ENCODE measurements at regions not wholly inside any gene's neighbourhood (a gene's known extent, or its start where the extent isn't known, plus 50 kb on each side); places are given as distances from the start of the nearest gene placed in this dataset.

DNA sequence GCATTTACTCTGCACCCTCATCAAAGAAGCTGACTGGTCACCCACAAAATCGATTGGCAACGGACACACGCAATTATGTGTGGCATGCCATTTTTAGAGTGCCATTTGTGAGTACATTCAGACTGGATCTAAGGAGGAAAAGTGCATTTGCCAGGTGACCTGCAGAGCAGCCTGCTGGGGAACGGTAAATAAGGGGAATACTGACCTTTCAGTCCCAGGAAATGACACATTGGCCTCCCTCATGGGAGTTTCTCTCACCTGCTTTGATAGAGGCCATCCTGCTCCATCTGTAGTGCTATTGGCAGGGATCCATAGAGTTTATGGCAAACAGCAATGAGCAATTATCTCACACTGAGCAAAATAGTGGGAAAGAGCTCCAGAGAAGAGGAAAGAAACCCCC, 127.8 kb downstream of the DDX53 start:
- TF ChIP-seq, protein P1, sequence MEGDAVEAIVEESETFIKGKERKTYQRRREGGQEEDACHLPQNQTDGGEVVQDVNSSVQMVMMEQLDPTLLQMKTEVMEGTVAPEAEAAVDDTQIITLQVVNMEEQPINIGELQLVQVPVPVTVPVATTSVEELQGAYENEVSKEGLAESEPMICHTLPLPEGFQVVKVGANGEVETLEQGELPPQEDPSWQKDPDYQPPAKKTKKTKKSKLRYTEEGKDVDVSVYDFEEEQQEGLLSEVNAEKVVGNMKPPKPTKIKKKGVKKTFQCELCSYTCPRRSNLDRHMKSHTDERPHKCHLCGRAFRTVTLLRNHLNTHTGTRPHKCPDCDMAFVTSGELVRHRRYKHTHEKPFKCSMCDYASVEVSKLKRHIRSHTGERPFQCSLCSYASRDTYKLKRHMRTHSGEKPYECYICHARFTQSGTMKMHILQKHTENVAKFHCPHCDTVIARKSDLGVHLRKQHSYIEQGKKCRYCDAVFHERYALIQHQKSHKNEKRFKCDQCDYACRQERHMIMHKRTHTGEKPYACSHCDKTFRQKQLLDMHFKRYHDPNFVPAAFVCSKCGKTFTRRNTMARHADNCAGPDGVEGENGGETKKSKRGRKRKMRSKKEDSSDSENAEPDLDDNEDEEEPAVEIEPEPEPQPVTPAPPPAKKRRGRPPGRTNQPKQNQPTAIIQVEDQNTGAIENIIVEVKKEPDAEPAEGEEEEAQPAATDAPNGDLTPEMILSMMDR (IDR thresholded peaks at IDR 0.05): no peak
- TF ChIP-seq ZFX (IDR thresholded peaks at IDR 0.05; ENCODE audit: borderline replicate concordance): no peak

Measured in 22Rv1 (cell line).